Ovary (tissue), 7 donors: ENCODE measurements at regions not wholly inside any gene's neighbourhood (a gene's known extent, or its start where the extent isn't known, plus 50 kb on each side); places are given as distances from the start of the nearest gene placed in this dataset.

Experiments
- DNase-seq, 5 donors: peaks; one replicate each; pipeline ENCODE4 v3.0.0-alpha.2; 2019 to 2020
- H3K27ac ChIP-seq, 2 donors: fragments of 200-600 bp; one replicate each; pipeline versions ENCODE4 v1.5.1 to v1.8.0; 2019 to 2022
- H3K27me3 ChIP-seq: fragments of 200-600 bp; one replicate; pipeline ENCODE4 v1.8.0; 2022
- H3K36me3 ChIP-seq: fragments of 200-600 bp; sonication (generic); one replicate; pipeline ENCODE4 v1.5.1; 2019
- H3K4me1 ChIP-seq: one replicate; pipeline ENCODE4 v1.8.1; 2013; ENCODE audit warnings: mild to moderate bottlenecking, moderate library complexity; ENCODE audit not compliant: insufficient read depth
- H3K4me3 ChIP-seq: fragments of 200-600 bp; sonication (generic); one replicate; pipeline ENCODE4 v1.5.1; 2017
- H3K9me3 ChIP-seq, 2 donors: fragments of 200-600 bp in 1 of 2; sonication (generic) in 1 of 2; one replicate each; pipeline versions ENCODE4 v1.5.1 to v1.8.1; 2013 to 2019; ENCODE audit warnings: mild to moderate bottlenecking in 1 of 2, moderate library complexity in 1 of 2
- CTCF ChIP-seq, 3 donors: fragments of 450-650 bp in 2 of 3; fragments of 200-600 bp in 1 of 3; IDR thresholded peaks; one replicate each; pipeline versions ENCODE4 v1.5.1 to v1.8.0; 2016 to 2022; ENCODE audit warnings: antibody characterized with exemption in 3 of 3, mild to moderate bottlenecking in 1 of 3
- EP300 ChIP-seq: sonication (generic); formaldehyde crosslinking; IDR thresholded peaks from one replicate; pipeline ENCODE4 v1.6.1; 2017; ENCODE audit warnings: antibody characterized with exemption
- POLR2A ChIP-seq: fragments of 450-650 bp; IDR thresholded peaks from one replicate; pipeline ENCODE4 v1.6.1; 2017; ENCODE audit warnings: antibody characterized with exemption, mild to moderate bottlenecking, moderate library complexity
- WGBS, 3 donors: extraction: QIAGEN DNeasy Blood & Tissue Kit in 1 of 3; methylation state at CpG; one replicate each; pipeline versions ENCODE4 v1.1.5 to v1.1.7; 2013 to 2017; 5-methylcytosine and 5-hydroxymethylcytosine counted together
- intact Hi-C, 4 donors: fragments of 100-400 bp; cut with DNase I; formaldehyde crosslinking; loops; one replicate each; pipeline versions ENCODE4 v1.11.0 to v1.15.1; 2022 to 2023
- donor health status: DM: no; HTN: no; CAD: no; lungs with moderate emphysema.
- donor health status: DM: no; HTN: no; CAD: no.
- donor health status: Bipolar disorder and iron deficiency.
- donor health status: DM: no; HTN: no; CAD: no.
- donor health status: DM: yes; HTN: yes; CAD: no.

GRCh38 chr13:105343134-105343806, 1192.2 kb downstream of the EFNB2 start:
- no peak for DNase-seq
- TF ChIP-seq CTCF (IDR thresholded peaks at IDR 0.05): no peak
- TF ChIP-seq EP300: no peak
- TF ChIP-seq POLR2A: no peak
- H3K27ac ChIP-seq: no peak overlapping the region
- H3K27me3 ChIP-seq: no peaks in the 10 kb centered on the region
- H3K9me3 ChIP-seq: no peaks in the 10 kb centered on the region
- WGBS, 3 donors: 46 to 57% (median 54%) methylated on average over 4 of the region's 4 CpGs
- H3K36me3 ChIP-seq: no peaks in the 10 kb centered on the region
- intact Hi-C loops: no loop called here
- H3K4me3 ChIP-seq: no peak overlapping the region
- H3K4me1 ChIP-seq: no peaks in the 10 kb centered on the region

DNA sequence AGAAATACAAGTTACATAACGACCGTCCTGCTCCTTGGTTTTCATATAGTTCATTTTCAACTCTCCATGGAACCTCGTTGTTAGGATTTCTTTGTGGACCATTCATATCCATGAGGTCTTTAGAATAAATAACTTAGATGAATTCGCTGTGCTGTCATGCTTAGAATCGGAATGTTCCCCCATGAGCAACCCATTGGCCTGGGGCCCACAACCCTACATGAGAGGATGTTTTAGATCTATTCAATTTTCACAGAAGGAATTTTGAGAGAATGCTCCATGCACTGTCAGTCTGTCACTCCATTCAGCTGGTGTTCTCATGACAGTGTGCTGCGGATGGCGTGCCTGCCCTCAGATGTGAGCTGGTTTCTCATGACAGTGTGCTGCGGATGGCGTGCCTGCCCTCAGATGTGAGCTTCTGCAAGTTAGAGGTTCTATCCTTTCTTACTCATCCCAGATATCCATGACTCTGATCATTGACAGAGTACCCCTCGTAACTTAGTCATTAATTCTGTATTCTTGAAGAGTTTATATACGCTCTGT, 1193.1 kb downstream of the EFNB2 start:
- intact Hi-C loops: no loop called here
- Histone ChIP-seq H3K27ac (no peak overlapping the region), H3K36me3 (no peaks in the 10 kb centered on the region), H3K4me3 (no peak overlapping the region), H3K27me3 (no peaks in the 10 kb centered on the region), H3K4me1 (no peaks in the 10 kb centered on the region), H3K9me3 (no peaks in the 10 kb centered on the region)
- TF ChIP-seq EP300 (no peak), CTCF (IDR thresholded peaks at IDR 0.05) (no peak), POLR2A (no peak)
- 93 to 97% (median 94%) methylated on average over 11 of the region's 11 CpGs for WGBS, 3 donors
- DNase-seq: no peak

DNA sequence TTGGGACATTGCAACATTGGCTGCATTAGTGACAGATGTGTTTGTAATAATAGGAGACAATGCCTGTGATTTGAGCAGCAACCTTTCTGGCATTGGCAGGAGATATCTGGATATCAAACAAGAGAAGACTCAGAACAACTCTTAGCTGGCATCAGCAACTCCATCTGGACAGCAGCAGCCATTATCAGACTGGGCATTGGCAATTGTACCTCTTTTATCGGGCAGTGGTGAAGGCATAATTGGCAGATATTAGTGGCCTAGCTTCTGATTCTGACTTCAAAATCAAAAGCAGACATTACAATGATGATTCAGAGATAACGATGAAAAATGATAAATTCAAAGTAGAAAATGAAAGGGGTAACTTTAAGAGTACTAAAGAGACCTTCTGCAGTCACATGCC, 1193.7 kb downstream of the EFNB2 start:
- H3K4me1 ChIP-seq: peaks cover 1% of the 10 kb centered on the region
- H3K9me3 ChIP-seq: no peaks in the 10 kb centered on the region
- H3K4me3 ChIP-seq: no peak overlapping the region
- no peak for TF ChIP-seq CTCF (IDR thresholded peaks at IDR 0.05)
- no peak for TF ChIP-seq EP300
- no peak for TF ChIP-seq POLR2A
- DNase-seq: no peak
- WGBS, 3 donors: 91 to 95% (median 95%) methylated on average over 2 of the region's 2 CpGs
- intact Hi-C loops: no loop called here
- H3K36me3 ChIP-seq: no peaks in the 10 kb centered on the region
- H3K27ac ChIP-seq: no peak overlapping the region
- no peaks in the 10 kb centered on the region for H3K27me3 ChIP-seq

DNA sequence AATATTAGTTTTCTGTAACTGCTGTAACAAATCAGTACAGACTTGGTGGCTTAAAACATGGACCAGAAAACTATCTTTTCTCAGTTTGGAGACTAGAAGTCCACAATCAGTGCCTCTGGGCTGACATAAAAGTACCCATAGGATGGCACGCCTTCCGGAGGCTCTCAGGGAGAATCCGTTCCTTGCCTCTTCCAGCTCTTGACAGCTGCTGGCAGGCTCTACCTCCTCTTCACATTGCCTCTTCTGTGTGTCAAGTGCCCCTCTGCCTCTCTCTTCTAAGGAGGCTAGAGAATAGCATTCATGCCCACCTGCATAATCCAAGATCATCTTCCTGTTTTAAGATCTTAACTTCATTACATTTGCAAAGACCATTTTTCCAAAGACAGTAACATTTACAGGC, 1194.2 kb downstream of the EFNB2 start:
- H3K36me3 ChIP-seq: no peaks in the 10 kb centered on the region
- H3K27ac ChIP-seq: no peak overlapping the region
- no peak for DNase-seq
- 93 to 100% (median 94%) methylated on average over 3 of the region's 3 CpGs for WGBS, 3 donors
- H3K9me3 ChIP-seq: no peaks in the 10 kb centered on the region
- H3K27me3 ChIP-seq: no peaks in the 10 kb centered on the region
- no peak for TF ChIP-seq POLR2A
- TF ChIP-seq EP300: no peak
- no peak for TF ChIP-seq CTCF (IDR thresholded peaks at IDR 0.05)
- no peak overlapping the region for H3K4me3 ChIP-seq
- intact Hi-C loops: no loop called here
- peaks cover 1% of the 10 kb centered on the region for H3K4me1 ChIP-seq
